Activated CD4-positive, alpha-beta T cell treated with anti-CD3 and anti-CD28 coated beads, Interleukin-2, amount 50 U/mL, for 4 hours (primary cell): ENCODE measurements at regions not wholly inside any gene's neighbourhood (a gene's known extent, or its start where the extent isn't known, plus 50 kb on each side); places are given as distances from the start of the nearest gene placed in this dataset.
"Not testable (repeated sequence)": the region's sequence is repeated elsewhere in the genome, so short reads cannot be mapped to it uniquely, and the experiment has no call there.

Experiments
- DNase-seq, 2 experiments: peaks; one replicate each; pipeline ENCODE4 v3.0.0-alpha.2; 2020

GRCh38 chr7:65453341-65454030 is 79.8 kb downstream of the ZNF92 start:
- no peak for DNase-seq

GRCh38 chr7:65454469-65454868 is 80.8 kb downstream of the ZNF92 start:
- no peak for DNase-seq

- DNase-seq: not testable (repeated sequence)
Measured at GRCh38 chr7:65455050-65455449, 81.4 kb downstream of the ZNF92 start.

GRCh38 chr7:65457705-65458104 is 84.0 kb downstream of the ZNF92 start:
- DNase-seq: no peak

- no peak for DNase-seq
Measured at GRCh38 chr7:65459438-65459837, 85.8 kb downstream of the ZNF92 start.

- no peak for DNase-seq
Measured at GRCh38 chr7:65462148-65462716, 88.6 kb downstream of the ZNF92 start.

- no peak for DNase-seq
Measured at GRCh38 chr7:65463184-65463583, 89.5 kb downstream of the ZNF92 start.

GRCh38 chr7:65469919-65470558 is 96.4 kb downstream of the ZNF92 start:
- DNase-seq: not testable (repeated sequence)

GRCh38 chr7:65471587-65471986 is 97.9 kb downstream of the ZNF92 start:
- DNase-seq: no peak

GRCh38 chr7:65475040-65475726 is 101.5 kb downstream of the ZNF92 start:
- DNase-seq: no peak

GRCh38 chr7:65475734-65476319 is 102.2 kb downstream of the ZNF92 start:
- no peak for DNase-seq

GRCh38 chr7:65477326-65477725 is 103.7 kb downstream of the ZNF92 start:
- DNase-seq: no peak

- no peak for DNase-seq
Measured at GRCh38 chr7:65489260-65489767, 115.7 kb downstream of the ZNF92 start.

- not testable (repeated sequence) for DNase-seq
Measured at GRCh38 chr7:65496697-65497096, 123.0 kb downstream of the ZNF92 start.

GRCh38 chr7:65503434-65504152 is 129.9 kb downstream of the ZNF92 start:
- no peak for DNase-seq

GRCh38 chr7:65504504-65505319 is 131.1 kb downstream of the ZNF92 start:
- DNase-seq: not testable (repeated sequence)

- DNase-seq: not testable (repeated sequence)
Measured at GRCh38 chr7:65505320-65505633, 131.6 kb downstream of the ZNF92 start.

- DNase-seq: not testable (repeated sequence)
Measured at GRCh38 chr7:65508581-65509367, 135.1 kb downstream of the ZNF92 start.

GRCh38 chr7:65509368-65510186 is 135.9 kb downstream of the ZNF92 start:
- no peak for DNase-seq

GRCh38 chr7:65510187-65510538 is 136.5 kb downstream of the ZNF92 start:
- not testable (repeated sequence) for DNase-seq
